Heart left ventricle (tissue), 13 donors: ENCODE measurements at regions not wholly inside any gene's neighbourhood (a gene's known extent, or its start where the extent isn't known, plus 50 kb on each side); places are given as distances from the start of the nearest gene placed in this dataset.

ENCODE experiments used
- CTCF ChIP-seq, 12 donors: fragments of 200-600 bp; sonication (generic) in 4 of 12; IDR thresholded peaks; one replicate each; pipeline versions ENCODE4 v1.5.0 to v1.8.0; 2018 to 2022; ENCODE audit warnings: antibody characterized with exemption in 12 of 12, mild to moderate bottlenecking in 5 of 12
- POLR2A ChIP-seq, 2 donors: fragments of 450-650 bp; IDR thresholded peaks; one replicate each; pipeline ENCODE4 v1.6.1; 2017; ENCODE audit warnings: antibody characterized with exemption in 2 of 2, mild to moderate bottlenecking in 2 of 2, moderate library complexity in 2 of 2
- donor health status: ischemic (EF 13 %, LVEDD 7.1; RV severe dilation, severe dysfunction).
- donor health status: DM: no; HTN: yes; CAD: no.
- donor health status: DM: no; HTN: no; CAD: no.
- donor health status: ischemic (EF 25% LVEDD 6.9; RV normal size, moderate dysfunction).
- donor health status: ischemic (EF 25% LVEDD 5.7; RV mildly dilated, moderate dysfunction).
- donor health status: ischemic (EF 35%, LVEDD 5.7; RV mildly dilated, moderate dysfunction).
- donor health status: nonischemic (EF 11% LVEDD 7.7; RV severe dilation, severe dysfunction).
- donor health status: DM: yes; HTN: yes; CAD: no.
- donor health status: PGD.
- donor health status: ischemic (EF 29% LVEDD 5.4; RV normal size, mild dysfunction).
- donor health status: nonischemic (EF 23%, LVEDD 6.1; RV moderate dilation, normal function).

- no peak for TF ChIP-seq CTCF (IDR thresholded peaks at IDR 0.05)
- no peak for TF ChIP-seq POLR2A (IDR thresholded peaks at IDR 0.05)
Observed at GRCh38 chr10:57996536-57996935, 271.2 kb downstream of the IPMK start.
